ENCODE measurements at regions not wholly inside any gene's neighbourhood (a gene's known extent, or its start where the extent isn't known, plus 50 kb on each side); places are given as distances from the start of the nearest gene placed in this dataset.
"Not testable (repeated sequence)": the region's sequence is repeated elsewhere in the genome, so short reads cannot be mapped to it uniquely, and the experiment has no call there.

- not testable (repeated sequence) for TF ChIP-seq PHF8 (IDR thresholded peaks at IDR 0.05; ENCODE audit: borderline replicate concordance, low read depth); CHD4 (IDR thresholded peaks at IDR 0.05; ENCODE audit: borderline replicate concordance); CTCF (IDR thresholded peaks at IDR 0.05); MAX (IDR thresholded peaks at IDR 0.05)
Observed at GRCh38 chr16:18190179-18190578, 146.4 kb downstream of the NPIPA8 start.
